ENCODE measurements at regions not wholly inside any gene's neighbourhood (a gene's known extent, or its start where the extent isn't known, plus 50 kb on each side); places are given as distances from the start of the nearest gene placed in this dataset.

- TF ChIP-seq POLR2A (IDR thresholded peaks at IDR 0.05): no peak
- no peak for TF ChIP-seq CTCF (IDR thresholded peaks at IDR 0.05)
These were observed 495.6 kb upstream of the C1orf87 start for GRCh38 chr1:60569189-60569588.

Measured in thyroid gland (tissue), 4 donors.